ENCODE measurements at regions not wholly inside any gene's neighbourhood (a gene's known extent, or its start where the extent isn't known, plus 50 kb on each side); places are given as distances from the start of the nearest gene placed in this dataset.

- no peaks in the 10 kb centered on the region for H4K20me1 ChIP-seq (replicated peaks; ENCODE audit: control insufficient read depth, insufficient read depth, low read length)
- WGBS (ENCODE audit: insufficient coverage, low coverage, missing lambda C conversion rate): 0% methylated on average over 1 of the region's 1 CpG
- no peak overlapping the region for H3K4me2 ChIP-seq (ENCODE audit: insufficient read depth, low read length)
- H3K27me3 ChIP-seq (ENCODE audit: control insufficient read depth in 2 of 2, insufficient read depth in 2 of 2, low read length in 2 of 2): no peaks in the 10 kb centered on the region
- no peak for DNase-seq (ENCODE audit: extremely low read depth in 1 of 4, low spot score in 3 of 4)
- no peak overlapping the region for H3K4me3 ChIP-seq
- no peak overlapping the region for H3K27ac ChIP-seq (ENCODE audit: extremely low read depth, low read depth, low read length)
- H3K4me1 ChIP-seq (replicated peaks in 1 of 2; ENCODE audit: control insufficient read depth in 2 of 2, insufficient read depth in 2 of 2, low read length in 2 of 2): no peaks in the 10 kb centered on the region
- H3K9ac ChIP-seq (ENCODE audit: insufficient read depth in 1 of 2, low read depth in 2 of 2, low read length in 2 of 2): no peak overlapping the region
- no peaks in the 10 kb centered on the region for H3K9me1 ChIP-seq (ENCODE audit: control insufficient read depth, insufficient read depth, low read length)
- intact Hi-C loops (cut with micrococcal nuclease) (no loop called here), in situ Hi-C loops (cut with MboI) (no loop called here)
- no TSS peak for BruUV-seq (replicated peaks)
- TF ChIP-seq POLR3G (IDR thresholded peaks at IDR 0.05; ENCODE audit: extremely low read depth, insufficient read length, insufficient replicate concordance) (no peak), LARP7 (IDR thresholded peaks at IDR 0.05) (no peak), ZNF143 (CRISPR knock-in tag; IDR thresholded peaks at IDR 0.05) (no peak), RNF219 (CRISPR knock-in tag; IDR thresholded peaks at IDR 0.05) (no peak), BDP1 (IDR thresholded peaks at IDR 0.05; ENCODE audit: insufficient read depth, insufficient read length) (no peak), ZNF785 (CRISPR knock-in tag; IDR thresholded peaks at IDR 0.05) (no peak), KLF1 (tag; IDR thresholded peaks at IDR 0.05) (no peak), POLR2B (IDR thresholded peaks at IDR 0.05; ENCODE audit: low read depth, partially characterized antibody) (no peak), ZNF507 (tag; conservative IDR thresholded peaks at IDR 0.05) (no peak), ETS2 (tag; IDR thresholded peaks at IDR 0.05; ENCODE audit: borderline replicate concordance, poor library complexity, severe bottlenecking) (no peak), ZNF57 (CRISPR knock-in tag; IDR thresholded peaks at IDR 0.05) (no peak), CTCF (IDR thresholded peaks at IDR 0.05 in 2 of 3, conservative IDR thresholded peaks at IDR 0.05 in 1 of 3; ENCODE audit: insufficient read depth in 2 of 3, low read depth in 1 of 3, low read length in 3 of 3) (no peak), ZNF253 (CRISPR knock-in tag; conservative IDR thresholded peaks at IDR 0.05) (no peak), MCM2 (IDR thresholded peaks at IDR 0.05; ENCODE audit: low read depth) (no peak), DDX20 (tag; IDR thresholded peaks at IDR 0.05; ENCODE audit: low read depth) (no peak), ZNF717 (CRISPR knock-in tag; IDR thresholded peaks at IDR 0.05) (no peak), ETV5 (CRISPR knock-in tag; IDR thresholded peaks at IDR 0.05; ENCODE audit: low read depth) (no peak), ZNF436 (CRISPR knock-in tag; IDR thresholded peaks at IDR 0.05) (no peak)
- no peak for ATAC-seq
- POLR2A ChIA-PET: no interaction called here
- no peak for FAIRE-seq
- H3K79me2 ChIP-seq (ENCODE audit: control insufficient read depth, insufficient read depth, low read length): no peaks in the 10 kb centered on the region
- CTCF ChIA-PET (ENCODE audit: low intra/inter-chr PET ratio): no interaction called here
- no peaks in the 10 kb centered on the region for H3K36me3 ChIP-seq (ENCODE audit: control insufficient read depth, insufficient read depth, low read length)
- no peaks in the 10 kb centered on the region for H3K9me3 ChIP-seq (replicated peaks; ENCODE audit: control insufficient read depth, insufficient read depth, low read depth, low read length)
- no peak overlapping the region for H2AFZ ChIP-seq (ENCODE audit: low read depth, low read length)
These were observed 304.3 kb downstream of the LTN1 start for GRCh38 chr21:28688381-28688780.
